Endometrial microvascular endothelial cells (primary cell): ENCODE measurements at regions not wholly inside any gene's neighbourhood (a gene's known extent, or its start where the extent isn't known, plus 50 kb on each side); places are given as distances from the start of the nearest gene placed in this dataset.

ENCODE experiments used
- in situ Hi-C: cut with HindIII; loops from 2 replicates; pipeline ENCODE4 v1.10.0; 2017; ENCODE audit warnings: low sequenced_read_pairs, low pct_unique_long_range_greater_than_20kb; ENCODE audit errors: inconsistent ontology term

DNA sequence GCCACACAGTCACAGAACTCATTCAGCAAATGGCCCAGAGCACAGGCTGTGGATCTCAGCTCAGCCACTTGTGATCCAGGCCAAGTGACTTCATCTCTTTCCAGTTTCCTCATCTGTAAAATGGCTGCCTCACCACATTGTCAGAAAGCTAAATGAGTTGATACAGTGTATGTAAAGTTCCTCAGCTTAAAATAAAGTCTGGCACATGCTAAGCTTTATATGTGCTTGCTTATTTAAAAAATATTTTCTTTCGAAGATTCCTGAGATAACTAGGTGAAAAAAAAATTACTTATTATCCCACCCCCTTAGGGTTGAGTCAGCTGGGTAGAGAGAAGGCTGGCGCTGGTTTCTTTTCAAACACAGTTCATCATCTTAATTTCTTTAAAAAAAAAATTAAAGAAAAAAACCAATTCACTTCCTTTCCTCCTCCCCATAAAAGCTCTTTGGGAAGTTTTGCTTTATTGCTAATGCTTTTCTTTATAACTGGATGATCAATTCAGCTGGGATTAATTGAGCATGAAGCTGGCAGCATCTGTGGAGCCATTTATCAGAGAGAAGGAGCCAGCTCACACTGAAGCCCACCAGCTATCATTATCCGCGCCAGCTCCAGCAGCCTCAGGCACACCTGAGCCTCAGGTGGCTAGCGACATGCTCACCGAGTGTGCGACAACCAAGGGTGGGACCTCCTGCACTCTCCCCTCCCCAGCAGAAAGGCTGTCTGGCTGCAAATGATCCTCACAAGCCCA, 354.9 kb downstream of the FOXO1 start:
- in situ Hi-C loops, result no loop called here

DNA sequence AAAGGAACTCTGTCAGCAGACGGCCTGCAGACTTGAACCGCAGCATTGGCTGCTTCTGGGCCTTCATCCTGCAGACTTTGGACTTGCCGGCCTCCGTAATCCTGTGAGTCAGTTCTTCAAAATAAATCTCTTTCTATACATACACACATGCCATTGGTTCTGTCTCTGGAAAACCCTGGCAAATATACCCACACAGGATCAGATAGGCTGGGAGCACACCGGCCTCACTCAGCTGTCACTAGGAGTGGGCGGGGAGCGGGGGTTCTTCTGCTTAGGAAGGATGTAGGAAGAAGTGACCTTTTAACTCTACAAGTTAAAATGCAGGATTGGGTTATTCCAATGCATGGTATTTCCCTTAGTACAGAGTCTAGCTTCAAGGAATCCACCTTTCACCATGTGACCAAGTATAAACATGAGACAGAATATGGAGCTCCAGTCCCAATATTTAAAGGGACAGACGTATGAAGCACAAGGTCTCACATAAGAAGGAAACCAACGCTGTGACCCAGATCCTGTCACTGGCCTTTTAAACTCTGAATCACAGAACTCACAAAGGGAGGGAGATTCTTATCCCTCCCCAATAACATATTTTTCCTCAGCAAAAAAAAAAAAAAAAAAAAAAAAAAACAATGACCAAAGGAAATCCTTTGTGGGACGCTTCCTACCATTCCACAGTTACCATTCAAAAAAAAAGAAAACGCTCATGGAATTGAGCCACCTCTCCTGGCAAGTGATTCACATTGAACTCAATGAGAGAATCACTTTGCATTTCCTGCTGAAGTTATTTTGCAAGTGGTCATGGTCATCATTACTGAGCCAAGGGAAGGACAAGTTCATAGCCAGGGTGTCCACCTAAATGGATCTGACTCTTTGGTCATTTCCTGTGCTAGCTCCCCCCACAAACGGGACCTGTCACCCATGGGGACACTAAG, 352.9 kb downstream of the FOXO1 start:
- in situ Hi-C loops, result no loop called here

DNA sequence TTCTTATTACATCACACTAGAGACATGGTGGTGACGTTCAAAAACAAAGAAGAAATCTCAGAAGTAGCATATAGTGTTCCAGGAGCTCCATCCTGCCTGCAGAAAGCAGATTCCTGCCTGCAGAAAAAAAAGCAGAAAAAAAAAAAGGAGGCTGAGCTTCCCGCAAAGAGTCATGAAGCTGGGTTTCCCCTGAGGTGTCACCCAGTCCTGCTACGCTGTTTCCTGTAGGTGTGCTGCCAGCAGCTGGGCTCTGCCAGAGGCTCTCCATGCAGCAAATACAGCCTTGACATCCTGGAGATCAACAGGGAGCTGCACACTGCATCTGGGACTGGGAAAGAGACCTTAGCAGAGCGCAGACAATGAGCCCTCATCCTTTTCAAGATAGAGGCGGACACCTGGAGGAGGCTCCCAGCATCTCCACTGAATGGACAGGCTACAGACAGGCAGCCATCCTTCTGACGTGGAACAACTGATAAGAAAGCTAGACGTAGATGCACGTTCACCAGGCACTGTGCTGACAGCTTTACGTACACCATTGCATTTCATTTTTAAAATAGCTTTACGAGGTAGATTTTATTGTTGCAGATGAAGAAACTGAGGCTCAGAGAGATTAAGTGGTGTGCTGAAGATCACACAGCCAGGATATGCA, 350.9 kb downstream of the FOXO1 start:
- in situ Hi-C loops, result no loop called here

DNA sequence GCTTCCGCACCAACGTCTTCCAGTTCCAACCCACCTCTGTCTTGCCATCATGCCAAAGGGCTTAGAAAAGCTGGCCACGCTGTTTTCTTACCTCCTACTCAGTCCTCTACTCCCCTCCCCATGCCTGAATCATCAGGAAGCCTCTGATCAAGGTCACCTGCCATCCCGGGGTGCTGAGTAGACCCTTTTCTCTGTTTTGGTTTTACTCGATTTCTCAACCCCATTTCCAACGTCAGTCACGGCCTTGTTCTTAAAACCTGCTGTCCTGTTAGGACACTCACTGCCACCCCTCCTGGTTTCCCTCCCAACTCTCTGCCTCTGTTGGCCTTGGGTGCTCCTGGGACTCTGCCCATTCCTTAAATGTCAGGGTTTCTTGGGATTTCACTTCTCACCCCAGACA, 350.1 kb downstream of the FOXO1 start:
- in situ Hi-C loops, result no loop called here

DNA sequence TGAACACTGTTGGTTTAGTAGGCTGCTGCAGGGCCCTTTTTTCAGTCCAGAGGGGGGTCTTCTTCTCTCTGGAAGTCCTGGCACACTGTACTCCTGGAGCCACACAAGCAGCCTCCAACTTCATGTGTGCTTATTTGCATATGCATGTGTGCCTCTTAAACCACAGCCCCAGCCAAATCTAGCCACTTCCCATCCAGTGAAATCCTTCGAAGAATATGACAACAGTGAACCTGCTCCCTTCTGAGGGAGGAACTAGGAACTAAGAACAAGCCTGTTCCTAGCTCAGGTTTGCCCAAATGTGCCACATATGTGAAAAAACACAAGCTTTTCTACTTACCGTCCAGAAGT, 348.5 kb downstream of the FOXO1 start:
- in situ Hi-C loops, result no loop called here

DNA sequence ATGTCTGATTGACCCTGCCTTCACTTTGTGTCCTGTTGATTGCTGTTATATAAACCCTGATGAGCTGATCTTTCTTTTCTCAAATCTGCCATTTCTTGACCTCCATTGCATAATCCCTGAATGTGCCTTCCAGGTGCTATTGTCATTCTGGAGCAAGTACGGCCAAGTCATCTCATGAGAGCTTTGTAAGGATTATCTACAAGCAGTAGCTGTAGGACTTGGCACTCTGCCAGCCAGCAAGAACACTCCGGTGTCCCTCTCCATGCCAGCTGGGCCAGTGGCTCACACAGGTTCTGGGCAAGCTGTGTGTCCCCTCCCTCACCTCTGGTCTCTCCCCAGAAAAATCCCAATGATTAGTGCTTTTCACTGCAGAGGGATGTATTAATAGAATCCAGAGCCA, 348.1 kb downstream of the FOXO1 start:
- in situ Hi-C loops, result no loop called here

DNA sequence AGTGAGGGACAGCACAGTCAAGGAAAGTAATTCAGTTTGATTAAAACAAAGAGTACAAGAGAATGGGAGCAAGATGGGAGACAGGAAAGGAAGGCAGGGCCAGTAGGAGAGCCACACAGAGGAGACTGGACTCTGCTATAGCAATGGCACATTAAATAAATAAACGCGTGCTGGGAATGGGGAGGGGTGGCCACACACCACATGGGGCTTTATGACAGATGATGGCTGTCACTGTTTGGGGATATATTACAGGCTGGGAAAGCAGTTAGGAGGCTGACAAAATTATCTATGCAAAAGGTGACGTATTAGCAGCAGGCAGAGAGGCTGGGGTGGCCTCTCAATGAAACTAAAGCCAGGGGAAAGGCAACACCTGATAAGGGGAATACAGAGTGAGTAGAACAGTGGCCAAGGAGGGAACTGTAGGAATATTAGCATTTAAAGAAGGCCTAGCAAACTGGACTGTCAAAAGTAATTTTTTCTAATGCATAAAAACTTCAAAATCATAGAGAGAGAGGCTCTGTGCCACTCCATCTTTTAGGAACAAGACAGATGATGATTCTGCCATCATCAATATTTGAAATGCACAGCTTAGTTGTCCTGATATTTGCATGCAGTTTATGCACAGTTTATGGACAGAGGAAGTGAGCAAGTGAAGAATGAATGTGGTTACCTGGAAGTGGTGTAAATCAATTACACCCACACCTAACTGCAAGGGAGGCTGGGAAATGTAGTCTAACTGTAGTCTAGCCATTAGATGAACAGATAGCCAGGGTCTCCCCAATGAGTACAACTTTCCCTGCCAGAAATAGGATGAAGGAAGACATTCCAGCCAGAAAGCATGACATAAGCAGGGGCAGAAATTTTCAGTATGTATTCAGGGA, 346.5 kb downstream of the FOXO1 start:
- in situ Hi-C loops, result no loop called here

DNA sequence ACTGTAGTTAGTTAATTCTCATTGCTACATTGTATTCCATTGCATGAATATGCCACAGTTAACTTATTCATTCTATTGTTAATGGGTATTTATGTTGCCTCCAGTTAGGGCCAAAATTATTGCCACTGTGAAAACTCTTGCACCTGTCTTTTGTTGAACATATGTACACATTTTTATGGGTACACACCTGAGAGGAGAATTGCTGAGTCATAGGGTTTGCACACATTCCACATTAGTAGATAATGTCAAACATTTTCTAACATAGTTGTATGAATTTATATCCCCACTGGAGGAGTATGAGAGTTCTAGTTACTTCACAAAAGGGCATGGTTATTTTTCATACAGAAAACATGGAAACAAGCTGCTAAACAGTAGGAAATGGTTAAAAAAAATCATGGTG, 338.4 kb downstream of the FOXO1 start:
- in situ Hi-C loops, result no loop called here

DNA sequence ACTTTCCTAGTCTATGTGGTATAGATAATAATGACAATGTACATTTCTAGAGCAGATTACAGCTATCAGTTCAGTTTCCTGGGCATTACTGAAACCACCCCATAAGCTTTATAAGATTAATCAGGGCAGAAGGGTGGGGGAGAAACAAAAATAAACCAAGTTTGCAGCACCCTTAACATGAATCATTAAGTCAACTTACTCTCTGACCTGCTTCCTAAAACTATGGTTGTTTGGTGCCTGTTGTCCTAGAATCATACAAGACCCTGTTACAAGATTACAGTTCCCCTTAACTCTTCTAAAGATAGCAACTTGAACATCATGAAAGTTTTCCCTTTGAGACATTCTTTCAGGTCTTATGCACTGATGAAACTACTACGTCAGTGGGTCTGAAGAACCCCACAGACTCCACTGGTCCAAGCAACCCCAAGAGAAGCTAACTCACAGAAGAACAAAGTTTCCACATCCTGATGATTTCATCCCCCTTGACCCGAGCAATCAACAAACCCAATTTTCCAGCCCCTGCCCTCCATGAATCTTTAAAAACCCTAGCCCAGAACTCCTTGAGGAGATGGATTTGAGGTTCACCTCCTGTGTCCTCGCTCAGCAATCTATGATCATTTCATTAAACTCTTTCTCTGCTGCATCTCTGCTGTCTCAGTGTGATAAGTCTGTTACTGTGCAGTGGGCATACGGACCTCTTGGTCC, 336.5 kb downstream of the FOXO1 start:
- in situ Hi-C loops, result no loop called here

DNA sequence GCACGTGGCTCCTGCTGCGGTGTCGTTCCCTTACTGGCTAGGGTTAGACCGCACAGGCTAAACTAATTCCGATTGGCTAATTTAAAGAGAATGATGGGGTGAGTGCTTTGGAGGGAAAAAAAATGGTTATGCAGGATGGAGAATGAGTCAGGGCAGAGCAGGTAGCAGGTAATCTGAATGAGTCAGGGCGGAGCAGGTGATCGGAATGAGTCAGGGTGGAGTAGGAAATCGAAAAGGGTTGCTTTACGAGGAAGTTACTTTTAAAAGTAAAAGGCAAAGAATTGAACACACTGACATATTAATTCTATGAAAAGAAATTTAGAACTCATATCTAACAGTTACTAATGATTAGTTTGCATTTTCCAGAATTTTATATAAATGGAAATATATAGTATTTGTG, 335.5 kb downstream of the FOXO1 start:
- in situ Hi-C loops, result no loop called here

DNA sequence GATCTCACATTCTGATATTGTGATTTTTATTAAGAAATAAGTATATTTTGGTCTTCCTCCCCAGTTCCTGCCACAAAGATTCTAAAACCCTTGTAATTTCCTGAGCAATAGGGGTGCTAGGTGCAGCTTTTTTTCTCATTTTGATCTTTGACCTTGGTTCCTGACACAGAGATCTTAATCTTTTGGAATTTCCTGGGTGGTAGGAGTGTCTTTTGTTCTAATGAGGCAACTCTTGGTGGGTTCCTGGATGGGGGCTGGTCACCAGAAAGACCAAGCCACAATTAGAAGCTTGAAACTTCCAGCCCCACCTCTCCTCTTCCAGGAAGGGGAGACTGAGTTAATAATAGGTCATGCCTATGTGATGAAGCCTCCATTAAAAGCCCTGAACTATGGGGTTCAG, 334.6 kb downstream of the FOXO1 start:
- in situ Hi-C loops, result no loop called here

DNA sequence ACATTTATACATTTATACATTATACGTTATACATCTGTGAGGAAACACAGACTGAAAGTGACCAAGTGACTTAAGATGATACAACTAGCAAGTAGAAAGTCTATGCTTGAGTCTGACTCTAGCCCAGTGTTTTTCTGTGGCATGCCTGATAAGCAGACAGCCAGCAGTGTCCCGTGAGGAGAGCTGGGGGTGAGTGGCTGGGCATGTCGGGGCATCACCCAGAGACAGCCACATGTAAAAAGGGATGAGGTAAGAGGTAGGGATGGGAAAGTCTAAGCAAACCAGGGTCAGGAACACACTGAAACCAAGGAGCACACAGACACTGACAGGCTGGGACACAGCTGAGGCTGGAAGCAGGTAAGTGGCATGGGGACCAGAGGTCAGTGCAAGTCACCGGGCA, 333.2 kb downstream of the FOXO1 start:
- in situ Hi-C loops, result no loop called here

DNA sequence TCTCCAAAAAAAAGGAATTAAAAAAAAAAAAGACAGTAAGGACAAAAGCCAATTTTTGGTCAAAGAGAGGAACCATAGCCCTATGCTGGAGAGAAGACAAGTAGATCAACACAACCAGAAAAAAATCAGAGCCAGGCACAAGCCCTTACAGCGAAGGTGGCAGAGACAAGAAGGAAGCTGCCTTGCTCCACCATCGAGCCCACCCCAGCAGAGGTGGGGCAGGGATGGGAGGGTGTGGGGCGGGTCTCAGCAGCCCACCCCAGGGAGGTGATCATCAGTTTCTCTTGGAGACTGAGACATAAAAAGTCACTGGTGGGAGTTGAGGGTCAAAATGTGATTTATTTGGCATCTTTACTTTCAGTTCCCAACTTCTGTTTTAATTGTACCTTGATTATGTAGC, 332.4 kb downstream of the FOXO1 start:
- in situ Hi-C loops, result no loop called here

DNA sequence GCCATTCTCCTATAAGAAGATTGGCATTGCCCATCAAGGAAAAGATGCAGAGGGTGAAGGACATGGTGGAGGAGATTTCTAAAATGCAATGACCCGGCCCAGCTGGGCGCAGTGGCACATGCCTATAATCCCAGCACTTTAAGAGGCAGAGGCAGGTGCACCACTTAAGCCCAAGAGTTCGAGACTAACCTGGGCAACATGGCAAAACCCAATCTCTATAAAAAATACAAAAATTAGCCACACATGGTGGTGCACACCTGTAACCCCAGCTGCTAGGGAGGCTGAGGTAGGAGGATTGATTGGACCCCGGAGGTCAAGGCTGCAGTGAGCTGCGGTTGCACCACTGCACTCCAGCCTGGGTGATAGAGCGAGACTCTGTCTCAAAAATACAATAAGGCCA, 331.8 kb downstream of the FOXO1 start:
- in situ Hi-C loops, result no loop called here

DNA sequence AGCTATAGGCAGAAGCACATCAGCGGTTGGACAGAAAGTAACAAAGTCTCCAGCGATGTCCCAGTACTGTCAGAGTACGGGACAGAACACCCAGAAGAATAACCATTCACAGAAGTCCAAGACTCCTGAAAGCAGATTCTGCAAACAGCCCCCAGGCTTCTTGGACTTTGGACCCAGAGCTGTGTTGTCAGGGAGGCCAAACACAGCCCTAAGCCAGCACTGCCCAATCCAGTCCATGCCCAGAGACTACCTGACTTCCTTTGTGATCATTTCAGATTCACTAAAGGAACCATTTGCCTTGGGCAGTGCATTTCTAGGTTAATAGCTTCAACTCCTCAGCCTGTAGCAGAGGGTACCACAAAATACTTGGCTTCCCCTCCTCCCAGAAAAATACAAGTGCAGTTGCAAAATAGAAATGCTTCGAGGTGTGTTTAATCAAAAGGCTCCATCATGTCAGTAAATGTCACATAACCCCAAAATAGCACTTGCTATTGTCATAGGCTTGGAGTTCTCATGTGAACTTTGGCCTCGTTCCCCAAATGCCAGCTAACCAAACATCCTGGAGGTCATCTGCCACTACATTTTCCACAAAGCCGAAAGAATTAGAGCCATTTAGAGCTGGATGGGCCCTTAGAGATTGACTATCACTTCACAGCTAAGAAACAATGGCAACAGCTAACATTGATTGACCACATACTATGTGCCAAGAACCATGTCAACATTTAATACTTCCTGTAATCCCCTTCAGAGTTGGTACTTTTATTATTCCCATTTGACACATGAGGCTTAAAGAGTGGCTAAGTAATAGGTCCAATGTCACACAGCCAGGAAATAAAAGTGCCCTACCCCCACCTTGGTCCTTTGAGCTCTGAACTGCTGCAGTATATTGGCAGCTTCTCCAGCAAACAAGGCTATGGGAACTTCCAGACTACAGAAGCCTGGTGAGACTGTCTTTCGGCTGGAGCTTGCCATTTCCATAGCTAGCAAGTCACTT, 329.9 kb downstream of the FOXO1 start:
- in situ Hi-C loops, result no loop called here

DNA sequence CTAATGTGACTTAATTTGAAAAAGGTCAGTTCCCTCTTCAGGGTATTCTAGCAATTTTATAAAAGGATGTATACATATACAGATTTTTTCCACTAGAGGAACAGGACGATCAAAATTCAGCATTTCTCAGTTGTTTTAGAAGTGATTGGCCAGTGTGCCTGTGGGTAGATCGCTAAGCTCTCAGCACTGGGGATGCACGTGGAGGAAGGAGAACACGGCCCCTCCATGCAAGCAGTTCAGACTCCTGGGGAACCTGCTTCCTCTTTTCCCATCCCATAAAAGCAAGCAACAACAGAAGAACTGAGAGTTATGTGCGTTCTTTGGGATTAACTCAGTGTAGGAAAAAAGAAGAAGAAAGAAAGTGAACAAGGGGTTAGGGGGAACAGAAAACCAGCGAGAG, 328.8 kb downstream of the FOXO1 start:
- in situ Hi-C loops, result no loop called here

DNA sequence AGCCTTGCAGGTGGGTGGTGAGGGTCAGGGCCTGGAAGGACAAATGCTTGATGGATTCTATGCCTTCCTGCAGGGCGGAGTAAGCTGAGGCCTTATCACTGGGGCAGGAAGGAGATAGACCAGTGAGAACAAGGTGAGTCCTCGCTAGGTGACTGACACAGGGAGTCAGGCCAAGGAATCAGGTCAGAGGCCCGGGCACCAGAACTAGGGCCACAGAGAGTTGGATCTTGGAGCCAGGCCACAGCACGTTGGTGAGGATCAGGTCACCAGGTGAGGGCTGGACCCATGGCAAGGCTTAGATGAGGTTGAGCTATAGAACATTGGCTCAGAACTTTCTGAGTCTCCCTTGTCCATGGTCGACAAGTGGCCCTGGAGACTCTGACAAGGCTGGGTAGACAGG, 328.2 kb downstream of the FOXO1 start:
- in situ Hi-C loops, result no loop called here
